A204.1 (cell line): ENCODE measurements at regions not wholly inside any gene's neighbourhood (a gene's known extent, or its start where the extent isn't known, plus 50 kb on each side); places are given as distances from the start of the nearest gene placed in this dataset.
"Not testable (repeated sequence)": the region's sequence is repeated elsewhere in the genome, so short reads cannot be mapped to it uniquely, and the experiment has no call there.

Experiments
- FAIRE-seq: peaks from 2 replicates; lab custom pipeline; 2012; peaks lifted over from hg19 to GRCh38; lab: Jason Lieb, UNC

GRCh38 chr22:47303161-47303890 is 540.9 kb downstream of the TBC1D22A start:
- FAIRE-seq: no peak

- FAIRE-seq: not testable (repeated sequence)
Measured at GRCh38 chr22:47302587-47302986, 540.1 kb downstream of the TBC1D22A start.

GRCh38 chr22:47301820-47302475 is 539.5 kb downstream of the TBC1D22A start:
- no peak for FAIRE-seq

- FAIRE-seq: no peak
Measured at GRCh38 chr22:47300698-47301405, 538.4 kb downstream of the TBC1D22A start.

GRCh38 chr22:47299863-47300697 is 537.6 kb downstream of the TBC1D22A start:
- FAIRE-seq: no peak

GRCh38 chr22:47299211-47299862 is 536.9 kb downstream of the TBC1D22A start:
- no peak for FAIRE-seq

- FAIRE-seq: no peak
Measured at GRCh38 chr22:47298017-47298785, 535.8 kb downstream of the TBC1D22A start.

- no peak for FAIRE-seq
Measured at GRCh38 chr22:47297261-47298016, 535.0 kb downstream of the TBC1D22A start.

GRCh38 chr22:47296405-47297260 is 534.2 kb downstream of the TBC1D22A start:
- no peak for FAIRE-seq

GRCh38 chr22:47295982-47296381 is 533.5 kb downstream of the TBC1D22A start:
- FAIRE-seq: no peak

GRCh38 chr22:47295226-47295901 is 532.9 kb downstream of the TBC1D22A start:
- no peak for FAIRE-seq

- FAIRE-seq: no peak
Measured at GRCh38 chr22:47294576-47294975, 532.1 kb downstream of the TBC1D22A start.

GRCh38 chr22:47294222-47294532 is 531.7 kb downstream of the TBC1D22A start:
- FAIRE-seq: no peak

- FAIRE-seq: no peak
Measured at GRCh38 chr22:47293368-47294221, 531.1 kb downstream of the TBC1D22A start.

GRCh38 chr22:47292546-47293320 is 530.3 kb downstream of the TBC1D22A start:
- FAIRE-seq: no peak

GRCh38 chr22:47291565-47292495 is 529.4 kb downstream of the TBC1D22A start:
- no peak for FAIRE-seq
